GM19468 (cell line): ENCODE measurements at regions not wholly inside any gene's neighbourhood (a gene's known extent, or its start where the extent isn't known, plus 50 kb on each side); places are given as distances from the start of the nearest gene placed in this dataset.

ENCODE experiments used
- ATAC-seq: cut with Tn5 transposase; IDR thresholded peaks from one replicate; pipeline ENCODE4 v1.9.1; 2021; ENCODE audit warnings: mild to moderate bottlenecking, moderate library complexity, moderate number of reproducible peaks; ENCODE audit not compliant: unreplicated experiment; ENCODE audit errors: extremely low read depth

DNA sequence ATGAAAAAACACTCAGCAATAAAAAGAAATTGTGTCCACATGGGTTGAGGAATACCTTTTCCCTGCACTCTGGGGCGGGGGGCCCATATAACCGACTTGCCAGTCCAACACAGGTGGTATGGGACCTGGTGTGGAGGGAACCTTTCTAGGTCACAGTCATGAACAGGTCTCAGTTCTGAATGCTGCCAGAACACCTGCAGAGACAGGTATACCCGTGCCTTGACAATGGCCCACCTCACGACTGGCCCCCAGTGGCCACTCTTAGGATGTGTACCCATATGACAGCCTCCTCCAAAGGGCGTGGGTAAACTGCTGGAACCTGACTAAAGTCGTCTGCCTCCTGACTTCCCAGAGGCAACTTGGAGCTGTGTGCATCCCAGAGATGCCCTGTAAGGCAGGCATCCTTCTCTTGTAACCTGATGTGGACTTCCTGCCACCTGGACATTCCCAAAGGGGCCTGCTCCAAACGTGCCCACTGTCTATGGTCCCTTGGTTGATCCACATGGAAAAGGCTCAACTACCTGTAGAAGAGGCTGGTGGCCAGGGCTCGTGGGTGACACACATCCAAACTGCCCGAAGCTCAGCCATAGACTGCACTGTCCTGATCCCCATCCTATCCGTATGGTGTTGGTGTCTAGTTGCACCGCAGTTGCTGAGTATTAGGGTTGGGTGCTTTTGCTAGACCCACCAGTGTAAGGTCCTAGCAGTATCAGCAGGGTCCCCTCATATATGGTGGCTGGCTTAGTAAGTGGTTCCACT is 859.3 kb downstream of the BRD1 start:
- ATAC-seq = no peak

DNA sequence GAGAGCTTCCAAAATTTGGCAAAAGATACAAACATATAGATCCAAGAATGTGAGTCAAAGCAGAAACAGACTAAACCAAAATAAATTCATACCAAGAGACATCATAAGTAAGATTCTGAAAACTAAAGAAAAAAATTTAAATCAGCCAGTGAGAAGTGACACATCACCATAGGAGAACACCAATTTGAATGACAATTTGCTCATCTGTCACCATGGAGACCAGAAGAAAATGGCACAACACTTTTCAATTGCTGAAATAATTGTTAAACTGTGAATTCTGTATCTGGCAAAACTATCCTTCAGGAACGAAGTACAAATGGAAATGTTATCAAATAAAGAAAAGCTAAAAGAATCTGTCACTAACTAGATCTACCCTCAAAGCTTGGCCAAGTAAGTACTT is 864.3 kb downstream of the BRD1 start:
- no peak for ATAC-seq

DNA sequence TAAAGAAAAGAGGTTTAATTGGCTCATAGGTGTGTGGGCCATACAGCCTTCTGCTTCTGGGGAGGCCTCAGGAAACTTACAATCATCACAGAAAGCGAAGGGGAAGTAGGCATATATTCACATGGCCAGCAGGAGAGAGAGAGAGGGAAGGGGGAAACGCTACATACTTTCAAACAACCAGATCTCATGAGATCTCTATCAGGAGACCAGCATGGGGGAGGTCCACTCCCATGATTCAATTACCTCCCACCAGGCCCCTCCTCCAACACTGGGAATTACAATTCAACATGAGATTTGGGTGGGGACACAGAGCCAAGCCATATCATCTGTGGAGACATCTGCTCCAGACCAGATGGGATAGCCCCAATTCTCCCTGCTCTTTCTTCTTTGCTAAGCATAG is 866.0 kb downstream of the BRD1 start:
- no peak for ATAC-seq

DNA sequence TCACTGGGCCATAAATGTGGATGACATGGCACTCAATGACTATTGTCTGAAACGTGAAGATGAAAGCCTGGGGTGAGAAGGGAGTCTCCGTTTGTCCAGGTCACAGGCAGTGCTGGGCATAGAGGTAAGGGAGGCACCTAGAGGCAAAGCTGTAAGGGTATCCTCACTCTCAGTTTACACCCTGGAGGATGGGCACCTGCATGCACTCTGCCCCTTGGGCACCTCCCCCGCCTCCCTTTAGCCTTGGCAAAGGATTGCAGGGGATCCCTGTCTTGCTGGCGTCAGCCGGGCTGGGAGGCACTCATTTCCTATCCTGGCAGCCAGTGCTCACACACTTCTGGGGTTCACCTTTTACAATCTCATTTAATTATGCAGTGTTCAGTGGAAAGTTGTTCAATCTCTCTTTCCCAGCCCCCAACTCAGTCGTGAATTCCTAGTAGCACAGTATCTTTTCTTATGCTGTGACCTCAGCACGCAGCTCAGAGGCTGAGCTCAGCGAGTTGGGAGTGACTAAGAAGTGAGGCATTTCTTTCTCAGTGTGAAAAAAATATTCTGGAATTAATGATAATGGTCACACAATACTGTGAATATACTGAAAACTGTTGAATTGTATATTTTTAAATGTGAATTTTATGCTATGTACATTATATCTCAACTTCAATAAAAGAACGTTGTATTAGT is 866.6 kb downstream of the BRD1 start:
- ATAC-seq = no peak

DNA sequence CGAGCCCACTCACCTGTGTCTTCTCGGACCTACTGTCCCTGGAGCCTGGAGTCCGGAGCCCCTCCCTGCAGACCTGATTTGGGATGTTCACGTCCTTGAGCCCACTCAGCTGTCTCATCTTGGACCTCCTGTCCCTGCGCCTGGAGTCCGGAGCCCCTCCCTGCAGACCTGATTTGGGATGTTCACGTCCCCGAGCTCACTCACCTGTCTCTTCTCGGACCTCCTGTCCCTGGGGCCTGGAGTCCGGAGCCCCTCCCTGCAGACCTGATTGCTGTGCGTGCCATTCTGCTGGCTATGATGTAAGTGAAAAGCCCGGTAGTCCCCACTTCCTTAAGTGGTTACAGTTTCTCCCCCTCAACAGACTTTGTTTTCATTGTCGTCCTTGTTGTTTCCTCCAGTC is 867.1 kb downstream of the BRD1 start:
- ATAC-seq = no peak

DNA sequence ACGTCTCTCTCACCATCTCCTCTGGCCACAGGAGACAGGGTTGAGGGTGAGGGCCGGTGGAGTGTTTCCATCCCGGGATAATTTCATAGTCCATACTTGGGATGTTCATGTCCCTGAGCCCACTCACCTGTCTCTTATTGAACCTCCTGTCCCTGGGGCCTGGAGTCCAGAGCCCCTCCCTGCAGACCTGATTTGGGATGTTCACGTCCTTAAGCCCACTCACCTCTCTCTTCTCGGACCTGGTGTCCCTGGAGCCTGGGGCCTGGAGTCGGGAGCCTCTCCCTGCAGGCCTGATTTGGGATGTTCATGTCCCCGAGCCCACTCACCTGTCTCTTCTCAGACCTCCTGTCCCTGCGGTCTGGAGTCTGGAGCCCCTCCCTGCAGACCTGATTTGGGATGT is 868.2 kb downstream of the BRD1 start:
- no peak for ATAC-seq

DNA sequence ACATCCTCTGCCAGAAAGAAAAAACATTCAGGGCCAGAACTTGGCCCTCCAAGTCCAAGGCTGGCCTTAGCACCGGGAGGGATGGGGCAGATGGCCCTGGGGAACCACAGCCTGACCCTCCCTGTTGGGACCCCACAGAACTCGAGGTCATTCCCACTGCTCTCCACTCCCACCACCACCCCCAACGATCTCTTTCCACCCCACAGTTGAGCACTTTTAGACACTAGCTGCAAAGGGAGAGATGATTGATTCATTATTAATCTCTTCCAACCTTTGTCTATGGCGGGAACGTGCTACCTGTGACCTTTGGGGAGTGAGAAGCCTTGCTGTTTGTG is 869.7 kb downstream of the BRD1 start:
- ATAC-seq = no peak

DNA sequence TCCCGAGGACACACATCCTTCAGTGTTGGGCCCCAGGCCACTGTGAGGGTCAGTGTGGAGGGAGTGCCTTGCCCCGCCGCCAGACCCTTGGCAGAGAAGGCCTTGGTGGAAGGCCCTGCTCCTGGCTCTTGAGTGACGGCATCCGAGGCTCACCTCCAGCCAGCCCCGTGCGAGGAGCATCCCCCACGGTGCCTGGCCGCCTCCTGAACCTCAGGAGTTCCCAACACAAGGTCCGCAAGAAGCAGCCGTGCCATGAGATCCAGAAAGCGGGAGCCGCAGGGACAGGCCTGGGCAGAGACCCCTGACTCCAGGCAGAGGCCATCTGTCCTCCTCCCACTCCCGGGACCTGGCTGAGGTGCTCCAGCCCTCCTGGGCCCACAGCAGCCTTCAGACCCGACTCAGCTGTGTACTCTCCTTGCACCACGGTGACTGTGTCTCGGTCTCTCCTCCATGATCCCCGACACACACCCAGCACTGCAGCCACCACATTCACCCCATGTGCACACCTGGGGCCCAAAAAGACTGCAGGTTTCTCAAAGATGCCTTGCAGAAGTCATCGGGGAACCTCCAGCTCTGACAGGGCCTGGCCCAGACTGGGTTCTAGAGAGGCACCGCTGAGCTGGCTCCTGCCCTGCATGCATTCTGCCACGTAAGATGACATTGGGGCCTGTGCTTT is 870.2 kb downstream of the BRD1 start:
- ATAC-seq = no peak

DNA sequence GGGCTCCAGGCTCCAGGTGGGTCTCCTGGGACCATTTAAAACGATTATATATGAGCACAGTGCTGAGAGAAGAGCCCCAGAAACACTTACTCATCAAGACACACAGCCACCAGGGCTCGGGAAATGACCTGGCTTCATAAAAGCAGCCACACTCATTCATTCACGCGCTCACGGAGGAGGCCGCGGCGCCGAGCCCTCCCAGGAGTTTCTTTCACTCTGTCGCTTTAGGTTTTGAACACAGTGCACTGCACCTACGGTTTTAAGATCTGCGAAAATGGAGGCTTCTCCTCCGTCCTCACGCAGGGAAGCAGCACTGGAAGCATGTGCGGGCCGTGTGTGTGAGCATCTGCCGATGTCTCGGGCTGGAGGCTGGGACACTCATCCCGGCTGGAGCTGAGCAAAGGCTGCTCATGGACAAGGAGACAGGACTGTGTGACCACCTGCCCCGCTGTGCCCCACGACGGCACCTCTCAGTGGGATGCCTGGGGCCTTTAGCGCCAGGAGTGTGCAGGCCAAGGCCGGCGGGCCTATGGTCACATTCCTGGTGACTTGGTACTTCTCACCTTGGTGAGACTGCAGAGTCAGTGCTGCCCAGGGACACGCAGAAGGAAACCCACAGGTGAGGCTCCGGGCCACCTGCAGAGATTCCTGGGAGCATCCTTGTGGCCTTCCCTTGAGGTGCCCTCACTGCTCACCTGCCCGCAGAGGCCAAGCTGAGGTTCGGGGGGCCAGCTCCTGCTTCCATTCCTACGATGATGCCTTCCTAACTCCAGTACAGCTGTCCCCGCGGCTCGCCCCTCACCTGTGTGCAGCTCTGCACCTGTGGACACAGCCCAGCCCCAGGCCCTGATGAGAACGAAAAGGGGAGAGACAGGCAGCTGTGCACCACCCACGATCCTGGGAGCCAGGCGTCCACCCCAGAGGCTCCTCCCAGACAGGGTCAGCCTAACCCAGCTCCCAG is 872.0 kb downstream of the BRD1 start:
- ATAC-seq = no peak

DNA sequence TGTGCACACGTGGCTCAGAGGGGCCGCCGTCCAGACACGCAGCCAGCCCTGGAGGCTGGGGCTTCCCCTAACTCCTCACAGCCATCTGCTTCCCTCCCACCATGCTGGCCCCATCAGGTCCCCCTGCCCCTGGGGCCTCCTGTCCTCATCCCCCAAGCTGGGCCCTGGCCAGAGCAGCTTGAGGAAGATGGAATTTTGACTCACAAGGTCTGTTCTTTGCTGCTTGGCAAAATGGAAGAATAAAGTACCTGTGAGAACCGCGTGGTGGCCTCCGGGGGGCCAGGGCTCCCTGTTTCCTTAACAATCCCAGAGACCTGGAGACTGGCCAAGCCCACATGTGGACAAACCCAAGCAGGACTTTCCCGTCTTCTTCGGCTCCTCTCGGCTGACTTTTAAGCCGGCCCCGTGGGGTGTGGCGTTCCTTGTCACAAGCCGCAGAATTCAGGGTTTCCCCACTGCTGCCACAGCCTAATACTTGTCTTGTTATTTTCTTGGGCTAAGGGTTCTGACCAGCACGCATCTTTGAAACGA is 872.8 kb downstream of the BRD1 start:
- no peak for ATAC-seq

DNA sequence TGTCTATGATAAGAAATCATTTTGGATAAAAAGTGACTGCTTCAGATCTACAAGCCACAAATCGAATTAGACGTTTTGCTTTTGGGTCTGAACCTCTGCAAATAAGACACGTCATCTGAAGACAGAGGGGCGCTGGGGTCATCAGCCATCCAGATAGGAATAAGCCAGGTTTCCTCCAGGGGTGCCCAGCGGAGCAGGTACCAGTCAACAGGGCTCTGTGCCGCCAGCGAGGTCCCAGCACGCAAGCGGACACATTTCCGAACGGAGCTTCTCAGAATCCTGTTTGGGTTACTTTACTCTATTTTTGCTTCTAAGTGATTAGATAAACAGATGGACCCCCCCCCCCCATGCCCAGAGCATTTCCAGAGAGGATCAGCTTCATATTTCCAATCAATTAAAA is 873.8 kb downstream of the BRD1 start:
- no peak for ATAC-seq

DNA sequence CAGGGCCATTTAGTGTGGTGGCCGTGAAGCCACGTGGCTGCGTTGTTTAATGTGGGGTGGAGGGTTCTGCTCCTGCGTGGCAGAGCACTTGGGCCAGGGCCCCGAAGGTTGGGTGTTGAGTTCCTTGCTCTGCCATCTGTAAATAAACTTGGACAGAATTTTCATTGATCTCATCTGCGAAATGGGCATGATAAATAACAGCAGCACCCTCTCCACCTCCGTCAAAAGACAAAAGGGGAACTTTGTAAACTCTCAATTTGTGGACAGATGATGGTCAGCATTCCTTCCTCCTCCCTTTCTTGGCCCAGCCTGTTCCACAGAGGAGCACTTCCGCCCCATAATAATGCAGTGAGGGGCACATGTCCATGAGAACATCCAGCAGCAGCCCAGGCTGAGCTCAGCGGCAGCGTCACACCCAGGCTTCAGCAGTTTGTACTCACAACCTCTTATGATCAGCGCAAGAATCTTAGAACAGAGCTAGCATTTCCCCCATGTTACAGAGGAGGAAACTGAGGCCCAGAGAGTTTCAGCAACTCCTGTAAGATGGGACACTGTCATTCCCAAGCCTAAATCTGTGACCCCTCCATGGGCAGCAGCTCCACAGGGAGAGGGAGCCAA is 874.5 kb downstream of the BRD1 start:
- ATAC-seq = no peak

DNA sequence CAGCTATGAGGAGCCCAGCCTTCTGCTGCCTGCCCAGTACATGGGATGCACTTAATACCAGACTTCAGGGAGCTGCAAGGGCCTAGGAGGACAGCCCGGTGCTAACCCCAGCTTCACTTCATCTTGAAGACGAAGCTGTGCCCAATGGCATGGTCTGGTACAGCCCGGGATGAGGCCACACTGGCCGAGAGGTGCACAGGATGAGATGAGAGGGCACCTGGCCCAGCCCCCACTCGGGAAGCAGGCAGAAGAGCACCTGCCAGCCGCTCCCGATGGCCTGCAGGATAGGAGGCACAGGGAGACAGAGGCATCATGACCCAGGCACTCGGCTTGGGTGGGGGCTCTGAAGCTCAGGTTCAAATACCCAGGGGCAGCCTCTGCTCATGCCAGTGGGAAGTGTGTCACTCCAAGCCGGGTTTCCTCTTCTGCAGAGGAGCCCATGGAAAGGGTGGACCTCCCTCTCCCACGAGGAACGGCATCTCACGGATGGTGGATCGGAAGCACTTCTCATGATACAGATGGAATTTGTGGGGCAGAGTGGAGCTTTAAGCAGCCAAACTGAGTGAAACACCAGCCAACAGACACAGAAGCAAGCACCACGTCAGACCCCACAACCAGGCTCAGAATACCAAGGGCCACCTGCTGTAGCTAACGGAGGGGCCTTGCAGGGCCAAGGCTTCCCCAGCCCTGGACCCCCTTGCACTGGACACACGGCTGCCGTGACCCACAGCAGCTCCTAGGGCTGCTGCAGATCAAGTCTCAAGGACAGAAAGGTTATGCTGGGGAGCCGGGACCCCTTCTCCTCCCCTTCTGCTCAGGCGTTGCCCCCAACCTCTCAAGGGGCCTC is 875.2 kb downstream of the BRD1 start:
- ATAC-seq = no peak

DNA sequence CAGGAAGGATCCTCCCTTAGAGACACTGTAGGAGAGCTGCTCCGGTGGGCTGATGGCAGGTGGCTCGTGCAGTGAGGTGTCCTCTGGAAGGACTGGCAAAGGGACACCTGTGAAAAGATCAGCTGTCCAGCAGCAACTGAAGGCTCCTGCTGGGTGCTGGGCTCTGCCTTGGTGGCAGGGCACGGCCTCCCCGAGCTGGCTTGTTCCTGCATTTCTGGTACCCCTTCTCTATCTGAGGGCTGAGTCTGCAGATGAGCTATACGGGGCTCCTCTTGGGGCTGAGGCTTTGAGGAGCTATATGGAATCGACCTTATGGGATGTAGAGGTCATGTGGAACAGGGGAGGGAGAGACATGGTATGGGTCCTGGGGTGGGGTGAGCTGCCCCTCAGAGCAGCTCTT is 875.8 kb downstream of the BRD1 start:
- ATAC-seq = no peak

DNA sequence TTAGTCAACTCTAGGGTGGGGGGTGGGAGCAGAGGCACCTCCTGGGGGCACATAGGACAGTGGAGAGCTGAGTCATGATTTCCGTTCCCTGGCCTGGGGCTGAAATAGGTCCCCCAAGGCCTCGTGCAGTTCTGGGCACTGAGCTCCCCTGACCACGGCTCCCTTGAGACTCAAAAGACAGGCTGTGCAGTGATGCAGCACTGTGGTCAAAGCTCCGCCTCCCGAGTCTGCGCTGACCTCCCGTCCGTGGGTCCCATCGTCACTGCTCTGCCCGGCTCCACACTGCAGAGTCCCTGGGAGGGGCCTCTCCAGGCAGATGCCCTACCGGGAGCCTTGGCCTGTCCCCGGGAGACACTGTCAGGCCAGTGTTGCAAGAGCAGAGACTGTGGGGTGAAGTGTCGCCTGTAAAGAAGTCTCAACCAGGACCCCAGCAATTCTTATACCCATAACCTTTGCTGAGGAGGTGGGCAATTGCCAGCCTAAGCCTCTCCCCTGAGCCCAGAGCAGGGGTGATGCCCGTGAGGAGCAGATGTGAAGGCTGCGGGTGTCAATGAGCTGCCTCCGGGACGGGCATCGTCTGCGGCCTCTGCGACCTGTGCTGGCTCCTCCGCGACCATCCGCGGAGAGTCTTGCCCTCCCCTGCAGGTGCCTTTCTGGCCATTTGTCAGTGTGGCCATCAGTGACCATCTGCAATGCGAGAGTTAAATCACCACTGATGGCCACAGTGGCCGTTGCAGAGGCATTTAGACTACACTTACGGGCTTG is 877.3 kb downstream of the BRD1 start:
- no peak for ATAC-seq

DNA sequence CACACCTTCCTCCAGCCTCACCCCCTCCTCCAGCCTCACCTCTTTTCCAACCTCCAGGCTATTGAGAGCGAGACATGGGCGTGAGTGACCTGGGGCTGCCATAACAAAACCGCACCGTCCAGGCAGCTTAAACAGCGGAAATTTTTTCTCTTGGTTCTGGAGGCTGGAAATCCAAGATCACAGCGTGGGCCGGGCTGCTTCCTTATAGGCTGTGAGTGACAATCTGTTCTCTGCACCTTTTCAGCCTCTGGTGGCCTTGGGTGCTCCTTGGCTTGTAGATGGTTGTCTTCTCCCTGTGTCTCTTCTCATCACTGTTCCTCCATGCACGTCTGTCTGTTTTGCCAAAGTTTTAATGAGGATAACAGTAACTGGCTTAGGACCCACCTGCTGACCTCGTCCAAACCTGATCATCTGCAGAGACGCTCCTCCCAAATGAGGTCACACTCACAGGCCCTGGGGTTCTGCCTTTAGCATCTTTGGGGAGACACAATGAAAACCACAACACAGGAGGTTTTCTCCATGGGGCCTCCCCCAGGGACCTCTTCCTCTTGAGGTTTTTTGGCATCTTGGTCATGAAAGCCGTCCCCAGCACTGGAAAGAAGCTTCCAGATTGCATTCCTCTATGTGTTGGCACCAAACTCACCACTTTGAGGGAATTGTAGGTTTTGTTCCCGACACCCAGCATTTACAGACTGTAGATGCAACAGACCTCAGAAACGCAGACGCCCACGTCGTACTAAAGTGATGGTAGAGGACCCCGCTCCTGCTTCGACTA is 878.1 kb downstream of the BRD1 start:
- no peak for ATAC-seq

DNA sequence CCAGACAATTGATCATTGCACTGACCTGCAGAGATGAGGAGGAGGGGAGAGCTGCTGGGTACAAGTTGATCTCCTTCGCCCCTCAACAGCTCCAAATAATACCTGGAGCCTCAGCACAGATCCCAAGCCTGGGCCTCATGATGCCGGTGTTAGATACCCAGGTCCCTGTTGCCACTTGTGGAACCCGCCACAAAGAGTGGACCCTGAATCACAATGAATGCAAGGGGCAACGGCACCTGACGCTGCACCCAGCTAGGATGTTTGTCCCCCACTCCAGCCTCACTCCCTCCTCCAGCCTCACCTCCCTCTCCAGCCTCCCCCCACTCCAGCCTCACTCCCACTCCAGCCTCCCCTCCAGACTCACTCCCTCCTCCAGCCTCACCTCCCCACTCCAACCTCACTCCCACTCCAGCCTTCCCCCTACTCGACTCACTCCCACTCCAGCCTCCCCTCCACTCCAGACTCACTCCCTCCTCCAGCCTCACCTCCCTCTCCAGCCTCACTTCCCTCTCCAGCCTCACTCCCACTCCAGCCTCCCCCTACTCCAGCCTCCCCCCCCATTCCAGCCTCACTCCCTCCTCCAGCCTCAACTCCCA is 879.0 kb downstream of the BRD1 start:
- no peak for ATAC-seq
